Liver (tissue), 6 donors: ENCODE measurements at regions not wholly inside any gene's neighbourhood (a gene's known extent, or its start where the extent isn't known, plus 50 kb on each side); places are given as distances from the start of the nearest gene placed in this dataset.
"Not testable (repeated sequence)": the region's sequence is repeated elsewhere in the genome, so short reads cannot be mapped to it uniquely, and the experiment has no call there.

Source experiments
- DNase-seq: peaks from one replicate; pipeline ENCODE4 v3.0.0-alpha.2; 2017; ENCODE audit warnings: low spot score
- H3K27ac ChIP-seq, 2 donors: one replicate each; pipeline ENCODE4 v1.7.0; 2013; ENCODE audit warnings: inconsistent platforms in 2 of 2, low read length in 2 of 2, control low read depth in 1 of 2, low read depth in 1 of 2, mild to moderate bottlenecking in 1 of 2
- H3K27me3 ChIP-seq, 4 donors: one replicate each; pipeline versions ENCODE4 v1.6.1 to v1.7.0; 2013; ENCODE audit warnings: low read length in 3 of 4, inconsistent platforms in 1 of 4, mild to moderate bottlenecking in 1 of 4, moderate library complexity in 1 of 4; ENCODE audit not compliant: control insufficient read depth in 4 of 4, insufficient read depth in 4 of 4
- H3K36me3 ChIP-seq, 4 donors: one replicate each; pipeline versions ENCODE4 v1.6.1 to v1.7.0; 2013; ENCODE audit warnings: low read length in 3 of 4, mild to moderate bottlenecking in 3 of 4, low read depth in 1 of 4, moderate library complexity in 1 of 4; ENCODE audit not compliant: control insufficient read depth in 4 of 4, insufficient read depth in 3 of 4
- H3K4me1 ChIP-seq, 4 donors: one replicate each; pipeline versions ENCODE4 v1.6.1 to v1.7.0; 2013; ENCODE audit warnings: low read length in 3 of 4, mild to moderate bottlenecking in 3 of 4, moderate library complexity in 1 of 4; ENCODE audit not compliant: control insufficient read depth in 4 of 4, insufficient read depth in 4 of 4
- H3K4me3 ChIP-seq, 3 donors: one replicate each; pipeline versions ENCODE4 v1.6.1 to v1.7.0; 2013; ENCODE audit warnings: low read length in 3 of 3, control low read depth in 1 of 3, low read depth in 1 of 3, mild to moderate bottlenecking in 1 of 3
- H3K9ac ChIP-seq, 2 donors: one replicate each; pipeline ENCODE4 v1.7.0; 2013; ENCODE audit warnings: low read length in 2 of 2, mild to moderate bottlenecking in 2 of 2, moderate library complexity in 2 of 2, control low read depth in 1 of 2, low read depth in 1 of 2
- H3K9me3 ChIP-seq, 4 donors: one replicate each; pipeline versions ENCODE4 v1.6.1 to v1.7.0; 2013; ENCODE audit warnings: low read length in 3 of 4; ENCODE audit not compliant: control insufficient read depth in 4 of 4
- WGBS: extraction: QIAGEN DNeasy Blood & Tissue Kit; methylation state at CpG from one replicate; pipeline ENCODE4 v1.1.7; 2013; 5-methylcytosine and 5-hydroxymethylcytosine counted together
- donor health status: healthy.
- donor health status: healthy.
- donor health status: healthy.

GRCh38 chr7:55715247-55715867, 143.1 kb upstream of the VOPP1 start:
- H3K9ac ChIP-seq, H3K27me3 ChIP-seq, H3K36me3 ChIP-seq, DNase-seq, H3K9me3 ChIP-seq, H3K27ac ChIP-seq, H3K4me3 ChIP-seq, H3K4me1 ChIP-seq: not testable (repeated sequence)
- WGBS: 46% methylated on average over 5 of the region's 5 CpGs

GRCh38 chr7:55714370-55714769, 142.1 kb upstream of the VOPP1 start:
- not testable (repeated sequence) for H3K9ac ChIP-seq, DNase-seq, H3K4me1 ChIP-seq, H3K9me3 ChIP-seq, H3K36me3 ChIP-seq, H3K27me3 ChIP-seq, H3K4me3 ChIP-seq, H3K27ac ChIP-seq
- WGBS: 40% methylated on average over 2 of the region's 2 CpGs

- not testable (repeated sequence) for H3K36me3 ChIP-seq, H3K27me3 ChIP-seq, H3K4me1 ChIP-seq, DNase-seq, H3K9ac ChIP-seq, H3K27ac ChIP-seq, H3K9me3 ChIP-seq, H3K4me3 ChIP-seq
- WGBS: 86% methylated on average over 2 of the region's 2 CpGs
Observed at GRCh38 chr7:55710312-55710711, 138.0 kb upstream of the VOPP1 start.

- H3K4me3 ChIP-seq, H3K36me3 ChIP-seq, DNase-seq, H3K9me3 ChIP-seq, H3K4me1 ChIP-seq, H3K27ac ChIP-seq, H3K27me3 ChIP-seq, H3K9ac ChIP-seq: not testable (repeated sequence)
- WGBS: 89% methylated on average over 6 of the region's 6 CpGs
Observed at GRCh38 chr7:55708028-55708427, 135.7 kb upstream of the VOPP1 start.

- not testable (repeated sequence) for H3K4me3 ChIP-seq, H3K9ac ChIP-seq, H3K36me3 ChIP-seq, DNase-seq, H3K27me3 ChIP-seq, H3K4me1 ChIP-seq, H3K9me3 ChIP-seq, H3K27ac ChIP-seq
- WGBS: 38% methylated on average over 1 of the region's 3 CpGs
Observed at GRCh38 chr7:55707410-55707809, 135.1 kb upstream of the VOPP1 start.

DNA sequence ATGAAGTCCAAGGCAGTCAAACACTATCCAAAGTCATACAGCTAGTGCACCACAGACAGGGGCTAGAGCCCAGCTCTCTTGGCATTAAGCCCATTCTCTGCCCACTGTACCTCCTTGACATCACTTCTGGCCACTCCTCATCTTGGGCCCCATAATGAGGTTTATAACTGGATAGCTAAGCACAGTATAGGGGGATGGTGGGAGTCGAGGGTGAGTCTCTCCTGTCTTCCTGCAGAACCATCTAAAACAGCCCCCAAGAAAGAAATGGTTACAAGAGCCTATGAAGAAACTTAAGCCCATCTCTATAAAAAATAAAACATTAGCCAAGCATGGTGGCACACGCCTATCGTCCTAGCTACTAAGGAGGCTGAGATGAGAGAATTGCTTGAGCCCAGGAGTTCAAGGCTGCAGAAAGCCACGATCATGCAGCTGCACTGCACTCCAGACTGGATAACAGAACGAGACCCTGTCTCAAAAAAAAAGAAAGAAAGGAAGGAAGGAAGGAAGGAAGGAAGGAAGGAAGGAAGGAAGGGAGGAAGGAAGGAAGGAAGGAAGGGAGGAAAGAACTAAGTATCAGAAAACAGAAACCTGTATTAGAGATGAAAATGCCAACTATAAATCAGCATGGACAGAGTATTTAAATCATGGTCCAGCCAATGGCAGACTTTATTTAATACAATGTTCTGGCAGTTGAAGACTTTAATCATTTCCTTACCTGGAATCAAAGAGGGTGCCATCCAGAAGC, 134.3 kb upstream of the VOPP1 start:
- H3K4me1 ChIP-seq, DNase-seq, H3K9ac ChIP-seq, H3K9me3 ChIP-seq, H3K27ac ChIP-seq, H3K27me3 ChIP-seq, H3K4me3 ChIP-seq, H3K36me3 ChIP-seq: not testable (repeated sequence)
- 64% methylated on average over 5 of the region's 5 CpGs for WGBS

GRCh38 chr7:55705728-55706450, 133.6 kb upstream of the VOPP1 start:
- not testable (repeated sequence) for DNase-seq, H3K27me3 ChIP-seq, H3K27ac ChIP-seq, H3K9ac ChIP-seq, H3K9me3 ChIP-seq, H3K4me1 ChIP-seq, H3K4me3 ChIP-seq, H3K36me3 ChIP-seq
- whole genome bisulfite sequencing: 84% methylated on average over 5 of the region's 5 CpGs

GRCh38 chr7:55702831-55703230, 130.5 kb upstream of the VOPP1 start:
- not testable (repeated sequence) for DNase-seq, H3K9ac ChIP-seq, H3K9me3 ChIP-seq, H3K27ac ChIP-seq, H3K36me3 ChIP-seq, H3K4me3 ChIP-seq, H3K4me1 ChIP-seq, H3K27me3 ChIP-seq
- WGBS: 79% methylated on average over 6 of the region's 6 CpGs
